Inflammatory macrophage treated with lipopolysaccharide for 4 hours (primary cell): ENCODE measurements at regions not wholly inside any gene's neighbourhood (a gene's known extent, or its start where the extent isn't known, plus 50 kb on each side); places are given as distances from the start of the nearest gene placed in this dataset.

Experiments
- DNase-seq: peaks from one replicate; pipeline ENCODE4 v3.0.0-alpha.2; 2020

DNA sequence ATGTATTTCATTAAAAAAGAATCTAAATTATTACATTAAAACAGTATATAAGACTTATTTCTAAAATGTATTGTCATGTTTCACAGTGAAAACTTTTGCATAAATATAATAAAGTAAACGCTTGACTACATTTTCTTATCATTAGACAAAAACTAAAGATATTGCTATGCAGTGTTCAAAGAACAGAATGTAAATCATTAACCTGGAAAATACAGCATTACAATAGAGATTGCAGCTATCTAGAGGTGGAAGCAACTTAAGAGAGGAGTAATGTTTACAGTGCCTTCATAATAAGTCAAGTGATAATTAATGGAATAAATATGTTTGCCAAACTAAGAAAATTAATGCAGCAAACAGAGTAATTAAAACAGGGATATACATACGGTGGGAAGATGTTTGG, 940.9 kb downstream of the FSTL5 start:
- DNase-seq: no peak

DNA sequence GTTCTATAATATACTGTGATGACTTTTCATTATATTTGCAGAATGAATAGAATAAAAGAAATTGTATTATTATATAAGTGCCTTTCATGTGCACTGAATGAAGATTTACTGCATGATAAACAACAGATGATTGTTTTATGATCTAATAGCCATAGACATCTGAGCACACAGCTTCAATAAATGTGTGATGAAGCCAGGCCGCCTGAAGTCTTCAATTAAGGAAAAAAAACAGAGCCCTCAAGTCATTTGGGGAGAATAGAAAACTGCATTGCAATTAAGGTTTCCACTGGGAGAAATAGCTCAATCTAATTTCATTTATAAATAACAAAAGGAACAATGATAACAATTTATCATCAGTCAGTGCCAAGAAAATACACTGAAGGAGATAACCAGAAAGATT, 955.2 kb downstream of the FSTL5 start:
- DNase-seq: no peak

DNA sequence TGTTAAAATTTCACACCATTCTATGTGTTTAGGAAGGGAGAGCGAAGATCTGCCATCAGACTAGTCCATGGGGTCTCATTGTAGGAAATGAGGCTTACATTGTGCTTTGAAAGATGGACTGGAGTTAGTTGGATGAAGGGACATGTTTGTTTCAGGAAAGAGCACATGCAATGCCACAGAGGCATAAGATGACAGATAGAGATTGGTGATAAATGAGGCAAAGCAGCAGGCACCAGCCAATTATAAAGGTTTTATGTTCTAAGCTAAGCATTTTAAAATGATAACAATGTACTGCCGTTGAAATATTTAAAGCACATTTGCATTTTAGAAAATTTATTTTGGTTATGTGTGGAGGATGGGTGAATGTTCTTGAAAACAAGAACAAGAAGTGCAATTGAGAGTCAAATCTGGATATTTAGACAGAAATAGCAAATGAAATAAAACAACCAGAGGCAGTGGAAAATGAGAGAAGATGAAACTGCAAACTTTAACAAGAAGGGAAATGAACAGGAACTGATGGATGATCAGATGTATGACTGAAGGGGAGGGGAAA, 957.2 kb downstream of the FSTL5 start:
- DNase-seq: no peak

DNA sequence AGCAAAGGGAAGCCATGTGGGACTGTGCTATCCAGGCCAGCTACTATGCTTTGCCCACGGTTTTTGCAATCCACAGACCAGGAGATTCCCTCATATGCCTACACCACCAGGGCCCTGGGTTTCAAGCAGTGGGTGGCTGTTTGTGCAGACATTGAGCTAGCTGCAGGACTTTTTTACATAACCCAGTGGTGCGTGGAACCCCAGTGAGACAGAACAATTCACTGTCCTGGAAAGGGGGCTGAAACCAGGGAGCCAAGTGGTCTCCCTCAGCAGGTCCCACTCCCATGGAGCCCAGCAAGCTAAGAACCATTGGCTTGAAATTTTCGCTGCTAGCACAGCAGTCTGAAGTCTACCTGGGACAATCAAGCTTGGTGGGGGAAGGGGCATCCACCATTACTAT, 959.9 kb downstream of the FSTL5 start:
- no peak for DNase-seq

DNA sequence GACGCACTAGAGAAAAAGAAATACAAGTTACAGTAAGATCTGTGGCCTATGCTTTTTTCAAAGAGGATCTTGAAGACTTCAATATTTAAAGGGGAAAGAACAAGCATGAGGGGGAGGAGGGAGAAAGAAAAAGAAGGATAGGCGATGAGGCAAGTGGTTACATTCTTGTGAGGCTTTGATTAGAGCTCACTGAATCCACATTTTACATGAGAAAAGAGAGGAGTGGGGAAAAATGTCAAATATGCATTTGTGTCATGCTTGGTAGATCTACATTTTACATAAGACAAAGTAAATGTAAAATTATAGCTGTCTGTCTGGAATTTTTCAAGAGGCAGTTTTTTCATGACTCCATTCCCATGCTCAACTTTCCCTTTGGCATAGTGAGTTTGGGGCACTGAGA, 965.9 kb downstream of the FSTL5 start:
- DNase-seq: no peak

DNA sequence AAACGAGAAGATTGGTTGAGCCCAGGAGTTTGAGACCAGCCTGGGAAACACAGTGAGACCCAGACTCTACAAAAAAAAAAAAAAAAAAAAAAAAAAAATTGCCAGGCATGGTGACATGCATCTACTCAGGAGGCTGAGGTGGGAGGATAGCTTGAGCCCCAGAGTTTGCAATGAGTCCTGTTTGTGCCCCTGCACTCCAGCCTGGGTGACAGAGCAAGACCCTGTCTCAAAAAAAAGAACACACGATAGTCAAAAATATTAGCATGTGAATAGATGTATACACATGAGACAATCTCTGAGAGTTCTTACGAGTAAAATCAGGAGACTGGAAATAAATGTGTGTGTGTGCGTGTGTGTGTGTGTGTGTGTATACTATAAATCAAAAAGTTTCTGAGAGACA, 966.3 kb downstream of the FSTL5 start:
- DNase-seq: no peak

DNA sequence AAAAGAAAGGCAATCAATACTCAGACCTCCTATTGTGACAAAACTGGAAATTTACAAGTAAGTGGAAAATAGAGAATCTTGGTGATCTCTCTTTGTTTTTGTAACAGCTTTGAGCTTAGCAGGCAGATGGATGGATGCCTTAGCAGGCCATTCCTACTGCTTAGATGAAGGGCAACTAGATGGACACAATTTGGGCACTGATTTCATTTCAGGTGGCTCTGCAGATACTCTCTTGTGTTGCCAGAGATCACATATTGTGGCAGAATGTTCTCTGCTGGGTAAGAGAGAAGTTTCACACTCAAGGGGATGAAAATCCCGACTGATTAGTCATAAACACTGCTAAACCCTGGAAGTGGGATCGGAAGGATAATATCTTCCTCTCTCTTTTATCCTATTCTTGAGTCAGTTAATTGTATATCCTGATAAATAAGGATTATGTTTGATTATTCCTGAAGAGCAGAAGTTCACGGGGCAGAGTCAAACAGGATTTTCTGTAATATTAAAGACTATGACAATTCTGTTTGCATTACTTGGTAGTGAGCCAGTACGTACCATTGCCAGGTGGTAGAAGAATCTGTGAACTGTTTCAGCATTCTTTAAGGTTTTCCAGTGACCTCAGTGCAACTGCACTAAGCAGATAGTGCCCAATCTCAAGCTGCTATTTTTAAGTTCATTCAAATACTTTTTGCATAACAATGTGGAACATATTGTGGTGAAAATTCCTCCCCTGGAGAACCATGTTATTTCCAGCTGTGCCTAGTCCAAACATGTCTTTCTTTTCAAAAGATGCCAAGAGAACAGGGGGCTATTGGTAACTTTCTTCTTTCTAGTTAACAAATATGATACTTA, 974.3 kb downstream of the FSTL5 start:
- no peak for DNase-seq

DNA sequence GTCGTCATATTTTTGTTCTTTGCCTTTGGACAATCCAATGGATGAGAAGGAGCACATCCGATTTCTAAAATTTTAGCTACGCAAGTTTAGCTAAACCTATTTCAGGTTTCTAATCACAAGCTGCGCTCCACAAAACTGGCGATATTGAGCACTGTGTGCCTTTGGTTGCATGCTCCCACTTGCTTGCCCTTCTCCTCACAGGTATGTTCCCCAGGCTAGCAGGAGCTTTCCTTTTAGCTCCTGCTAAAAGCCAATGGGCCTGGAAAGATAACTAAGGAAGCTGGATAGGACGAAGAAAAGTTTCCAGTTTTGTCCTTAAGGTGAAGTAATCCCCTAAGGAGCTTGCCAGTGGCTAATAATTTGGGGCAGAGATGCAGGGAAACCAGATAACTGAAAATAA, 975.2 kb downstream of the FSTL5 start:
- DNase-seq: no peak

DNA sequence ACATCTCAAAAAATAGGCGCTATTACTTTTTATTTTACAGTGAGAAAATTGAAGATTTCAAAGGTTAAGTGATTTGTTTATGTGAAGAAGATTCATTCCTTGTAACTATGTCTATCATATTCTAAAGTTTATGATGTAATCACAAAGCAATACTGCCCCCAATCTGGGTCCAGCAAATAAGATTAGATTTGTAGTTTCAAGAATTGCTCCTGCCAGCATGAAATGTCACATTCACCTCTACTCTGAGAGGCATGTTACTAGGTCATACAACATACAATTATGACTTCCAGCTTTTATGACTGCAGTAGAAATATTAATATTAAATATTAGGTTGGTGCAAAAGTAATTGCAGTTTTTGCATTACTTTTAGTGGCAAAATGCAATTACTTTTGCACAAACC, 976.2 kb downstream of the FSTL5 start:
- no peak for DNase-seq

DNA sequence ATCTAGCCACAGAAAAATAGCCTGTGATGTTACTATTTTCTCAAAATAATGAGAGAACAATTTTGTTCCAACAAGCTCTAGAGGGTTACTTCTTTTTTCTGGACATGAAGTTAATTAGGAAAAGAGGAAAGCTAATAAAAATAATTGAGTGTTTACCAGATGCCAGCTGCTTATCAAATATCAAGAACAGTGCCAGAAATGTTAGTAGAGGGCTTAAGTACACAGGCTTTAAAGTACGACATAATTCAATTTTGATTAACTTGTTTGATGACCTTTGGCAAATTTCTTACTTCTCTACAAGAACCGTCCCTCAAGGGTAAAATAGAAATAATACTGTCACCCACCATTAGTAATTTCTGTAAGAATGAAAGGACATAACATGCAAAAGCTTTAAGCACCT, 977.0 kb downstream of the FSTL5 start:
- DNase-seq: no peak

DNA sequence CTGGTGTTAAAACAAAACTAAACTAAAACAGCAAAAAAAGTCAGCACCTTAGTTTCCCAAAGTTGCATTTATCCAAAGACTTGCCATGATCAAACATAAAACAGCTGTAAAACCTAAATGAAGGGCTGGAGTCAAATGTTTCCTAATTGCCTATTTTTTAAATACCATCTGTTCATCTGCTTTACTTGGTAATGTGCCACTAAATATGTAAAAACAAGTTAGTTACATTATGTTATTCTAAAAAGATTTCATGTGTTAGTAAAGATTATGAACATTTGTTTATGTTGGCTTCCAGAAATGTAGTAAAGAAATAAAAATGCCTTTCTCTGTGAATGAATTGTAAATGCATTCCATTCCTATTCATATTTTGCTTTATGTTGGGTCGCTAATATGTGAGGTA, 977.8 kb downstream of the FSTL5 start:
- no peak for DNase-seq

DNA sequence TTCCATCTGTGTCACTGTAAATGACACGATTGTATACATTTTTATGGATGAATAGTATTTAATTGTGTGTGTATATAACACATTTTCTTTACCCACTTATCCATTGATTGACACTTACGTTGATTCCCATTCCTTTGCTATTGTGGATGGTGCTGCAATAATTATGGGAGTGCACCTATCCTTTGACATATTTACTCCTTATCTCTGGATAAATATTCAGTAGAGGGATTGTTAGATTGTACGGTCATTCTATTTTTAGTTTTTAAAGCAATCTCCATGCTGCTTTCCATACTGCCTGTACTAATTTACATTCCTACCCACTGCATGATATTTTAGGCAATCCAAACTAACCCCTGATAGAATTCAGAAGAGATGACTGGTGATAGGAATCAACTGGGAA, 980.1 kb downstream of the FSTL5 start:
- no peak for DNase-seq

DNA sequence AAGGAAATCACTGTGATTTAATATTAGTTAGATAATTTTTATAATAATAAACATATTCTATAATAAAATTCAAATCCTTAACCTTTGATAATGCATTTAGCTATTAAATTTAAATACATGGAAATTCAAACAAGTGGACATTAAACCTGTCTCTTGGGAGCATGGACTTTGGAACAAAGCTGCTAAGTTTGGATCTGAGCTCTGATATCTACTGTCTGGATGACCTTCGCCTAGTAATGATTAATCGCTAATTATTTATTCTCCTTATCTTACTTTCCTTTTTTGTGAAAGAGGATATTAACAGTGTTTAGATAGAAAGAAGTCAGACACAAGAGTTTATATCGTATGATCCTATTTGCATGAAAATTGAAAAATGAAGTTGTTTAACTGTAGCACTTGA, 980.9 kb downstream of the FSTL5 start:
- no peak for DNase-seq

DNA sequence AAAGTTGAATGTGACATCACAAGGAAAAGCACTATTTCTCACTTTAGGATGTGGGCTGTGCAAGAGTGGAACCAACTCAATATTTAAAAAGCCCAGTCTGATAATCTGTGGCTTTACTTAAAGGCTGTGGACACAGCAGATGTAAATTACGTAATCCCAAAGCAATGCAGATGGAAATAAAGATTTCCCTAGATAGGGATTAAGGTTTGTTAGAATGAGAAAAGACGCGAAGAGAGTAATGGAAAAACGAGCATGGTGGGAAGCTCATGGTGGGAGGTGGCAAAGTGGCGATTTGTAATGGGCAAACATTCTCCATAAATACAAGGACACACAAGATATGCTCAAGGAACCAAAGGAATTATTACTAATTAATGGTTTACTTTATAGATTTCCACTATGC, 985.5 kb downstream of the FSTL5 start:
- no peak for DNase-seq

DNA sequence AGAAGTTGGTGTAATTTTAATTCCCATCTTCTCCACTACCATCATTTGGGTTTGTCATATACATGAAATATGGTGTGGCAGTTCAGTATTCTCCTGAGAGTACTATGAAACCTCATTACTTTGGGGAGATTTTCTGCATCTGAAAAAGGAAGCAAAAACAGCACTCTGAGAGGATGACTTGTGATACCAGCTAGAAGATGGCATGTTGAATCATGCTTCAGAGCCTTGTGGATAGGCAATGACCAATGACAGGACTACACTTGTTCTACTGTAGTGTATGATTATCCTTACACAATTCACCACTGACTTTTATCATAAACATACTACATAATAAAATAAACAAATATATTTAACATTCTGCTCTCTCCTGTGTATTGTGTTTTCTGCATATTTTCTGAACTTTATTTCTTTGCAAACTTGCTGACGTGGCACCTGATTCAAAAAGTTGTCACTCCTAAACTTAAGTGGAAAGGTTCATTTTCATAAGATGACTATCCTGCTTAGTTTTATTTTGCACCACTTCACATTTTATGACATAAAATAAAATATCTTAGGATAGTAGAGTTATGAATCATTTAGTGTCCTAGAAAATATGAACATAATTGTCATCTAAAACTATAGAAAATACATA, 991.3 kb downstream of the FSTL5 start:
- DNase-seq: no peak

DNA sequence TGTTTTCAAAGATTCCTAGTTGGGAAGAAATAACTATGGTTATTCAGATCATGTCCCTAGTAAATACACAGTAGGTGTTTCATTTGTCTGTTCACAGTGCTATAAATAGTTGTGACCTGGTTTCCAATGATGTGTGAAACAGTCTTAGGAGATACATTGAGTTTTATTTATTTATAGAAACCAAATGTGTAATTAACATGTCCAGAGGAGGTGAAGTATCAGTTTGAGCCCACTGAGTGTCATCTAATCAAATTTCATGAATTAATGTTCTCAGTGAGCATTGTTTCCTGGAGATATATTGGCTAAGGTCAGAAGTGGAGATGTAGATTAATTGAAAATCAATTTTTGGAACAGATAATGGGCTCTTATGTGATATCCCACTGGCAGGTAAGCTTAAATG, 996.3 kb downstream of the FSTL5 start:
- DNase-seq: no peak

DNA sequence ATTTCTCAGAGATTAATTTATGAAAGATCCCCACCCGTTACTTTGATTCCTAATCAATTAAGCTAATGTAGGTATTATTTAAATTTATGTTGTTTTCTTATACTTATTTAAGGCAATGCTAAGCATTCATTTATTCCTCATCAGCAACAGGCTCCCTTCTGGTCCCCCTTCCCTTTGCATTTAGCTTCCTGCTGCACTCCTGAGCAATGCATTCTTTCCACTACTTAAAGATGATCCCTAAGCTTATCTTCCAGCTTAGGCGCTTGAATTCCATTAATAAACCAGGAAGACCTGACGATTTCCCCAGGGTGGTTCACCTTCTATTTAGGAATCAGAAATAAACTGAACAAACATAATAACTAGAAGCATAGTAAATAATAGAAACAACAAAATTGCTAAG, 1003.1 kb downstream of the FSTL5 start:
- DNase-seq: no peak

DNA sequence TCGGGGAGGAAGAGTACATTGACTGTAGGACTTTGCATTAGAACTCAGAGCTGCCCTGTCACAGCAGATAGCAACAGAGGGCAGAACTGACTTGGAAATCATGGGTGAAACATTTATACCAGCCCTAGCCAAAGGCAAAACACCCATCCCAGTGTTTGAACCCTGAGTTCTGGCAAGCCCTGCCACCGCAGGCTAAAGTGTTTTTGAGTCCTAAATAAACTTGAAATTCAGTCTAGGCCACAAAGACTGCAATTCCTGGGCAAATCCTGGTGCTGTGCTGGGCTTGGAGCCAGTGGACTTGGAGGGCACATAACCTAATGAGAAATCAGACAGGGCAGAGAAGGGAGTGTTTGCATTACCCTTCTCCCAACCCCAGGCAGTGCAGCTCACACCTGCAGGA, 1015.7 kb downstream of the FSTL5 start:
- no peak for DNase-seq

DNA sequence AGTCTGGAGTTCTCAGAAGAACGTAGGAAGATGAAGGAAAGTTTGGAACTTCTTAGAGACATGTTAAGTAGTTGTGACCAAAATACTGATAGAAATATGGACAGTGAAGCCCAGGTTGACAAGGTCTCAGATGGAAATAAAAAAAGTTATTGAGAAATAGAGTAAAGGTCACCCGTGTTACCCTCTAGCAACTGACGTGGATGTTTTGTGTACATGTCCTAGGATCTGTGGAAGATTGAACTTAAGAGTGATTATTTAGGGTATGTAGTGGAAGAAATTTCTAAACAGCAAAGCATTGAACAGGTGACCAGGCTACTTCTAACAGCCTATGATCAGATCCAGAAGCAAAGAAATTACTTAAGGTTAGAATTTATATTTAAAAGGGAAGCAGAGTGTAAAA, 1020.4 kb downstream of the FSTL5 start:
- DNase-seq: no peak

DNA sequence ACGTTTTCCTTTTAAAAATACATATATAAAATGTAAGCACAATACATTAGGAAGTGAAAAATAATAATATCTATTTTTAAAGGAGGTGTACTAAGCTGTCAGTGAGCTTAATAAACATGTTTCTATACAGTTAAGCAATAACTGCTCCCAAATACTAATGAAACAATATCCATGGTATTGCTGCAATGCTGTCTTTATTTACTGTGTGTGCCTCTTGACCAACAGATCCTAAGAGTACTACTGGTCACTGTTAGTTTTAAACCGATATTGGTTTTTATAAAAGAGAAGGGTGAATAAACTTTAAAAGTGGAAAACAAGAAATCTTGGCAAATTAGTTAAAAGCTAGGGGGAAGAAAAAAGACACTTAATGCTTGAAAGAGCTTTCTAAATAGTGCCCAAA, 1029.0 kb downstream of the FSTL5 start:
- DNase-seq: no peak

DNA sequence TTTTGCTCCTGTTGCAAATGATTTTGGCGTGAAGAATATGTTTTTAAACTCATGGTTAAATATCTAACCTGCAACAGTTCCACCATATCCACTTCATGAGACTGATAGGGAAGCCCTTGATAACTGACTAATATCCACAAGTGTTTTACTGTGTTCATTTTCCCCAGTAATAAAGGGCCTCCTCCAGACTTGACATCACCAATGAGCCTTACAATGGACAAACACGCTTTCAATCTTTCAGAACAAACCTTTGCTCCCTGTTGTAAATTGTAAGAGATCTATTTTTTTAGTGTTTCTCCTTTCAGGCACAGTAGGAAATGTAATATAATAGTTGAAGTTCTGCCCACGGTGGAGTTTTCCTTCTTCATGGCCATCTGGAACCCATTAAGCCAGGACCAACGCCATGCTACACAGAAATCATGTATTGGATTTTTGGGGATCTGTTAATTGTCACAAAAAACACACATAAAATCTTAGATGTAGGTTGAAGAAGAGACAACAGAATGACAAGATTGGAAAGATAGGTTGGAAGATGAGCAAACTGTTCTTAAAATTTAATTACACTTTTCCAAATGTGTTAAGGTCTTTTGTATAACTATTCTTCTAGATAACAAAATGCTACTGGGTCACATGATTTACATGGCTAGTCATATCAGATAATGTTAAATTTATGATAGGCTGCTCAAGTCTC, 1030.1 kb downstream of the FSTL5 start:
- no peak for DNase-seq

DNA sequence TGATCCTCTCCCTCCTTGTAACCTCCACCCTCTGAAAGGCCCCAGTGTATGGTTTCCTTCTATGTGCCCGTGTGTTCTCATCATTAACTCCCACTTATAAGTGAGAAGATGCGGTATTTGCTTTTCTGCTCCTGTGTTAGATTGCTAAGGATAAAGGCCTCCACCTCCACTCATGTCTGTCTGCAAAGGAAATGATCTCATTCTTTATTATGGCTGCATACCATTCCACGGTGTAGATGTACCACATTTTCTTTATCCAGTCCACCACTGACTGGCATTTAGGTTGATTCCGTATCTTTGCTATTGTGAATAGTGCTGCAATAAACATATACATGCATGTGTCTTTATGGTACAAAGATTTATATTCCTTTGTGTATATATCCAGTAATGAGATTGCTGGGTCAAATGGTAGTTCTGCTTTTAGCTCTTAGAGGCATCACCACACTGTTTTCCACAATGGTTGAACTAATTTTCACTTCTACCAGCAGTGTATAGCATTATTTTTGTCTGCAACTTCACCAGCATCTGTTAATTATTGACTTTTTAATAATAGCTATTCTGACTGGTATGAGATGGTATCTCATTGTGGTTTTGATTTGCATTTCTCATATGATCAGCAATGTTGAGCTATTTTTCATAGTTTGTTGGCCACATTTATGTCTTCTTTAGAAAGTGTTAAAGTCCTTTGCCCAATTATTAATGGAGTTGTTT, 1030.9 kb downstream of the FSTL5 start:
- DNase-seq: no peak

DNA sequence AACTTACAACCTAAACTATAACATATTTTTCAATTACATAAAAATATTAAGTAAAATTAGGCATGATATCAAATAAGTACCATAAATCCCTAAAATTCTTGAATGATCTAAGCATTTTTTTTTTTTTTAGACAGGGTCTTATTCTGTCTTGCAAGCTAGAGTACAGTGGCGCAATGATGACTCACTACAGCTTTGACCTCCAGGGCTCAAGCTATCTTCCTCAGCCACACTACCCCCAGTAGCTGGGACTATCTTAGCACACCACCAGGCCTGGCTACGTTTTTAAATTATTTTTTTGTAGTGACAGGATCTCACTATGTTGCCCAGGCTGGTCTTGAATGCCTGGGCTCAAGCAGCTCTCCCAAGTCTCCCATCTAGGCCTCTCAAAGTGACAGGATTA, 1042.3 kb downstream of the FSTL5 start:
- no peak for DNase-seq
